ENCODE measurements at regions not wholly inside any gene's neighbourhood (a gene's known extent, or its start where the extent isn't known, plus 50 kb on each side); places are given as distances from the start of the nearest gene placed in this dataset.

DNA sequence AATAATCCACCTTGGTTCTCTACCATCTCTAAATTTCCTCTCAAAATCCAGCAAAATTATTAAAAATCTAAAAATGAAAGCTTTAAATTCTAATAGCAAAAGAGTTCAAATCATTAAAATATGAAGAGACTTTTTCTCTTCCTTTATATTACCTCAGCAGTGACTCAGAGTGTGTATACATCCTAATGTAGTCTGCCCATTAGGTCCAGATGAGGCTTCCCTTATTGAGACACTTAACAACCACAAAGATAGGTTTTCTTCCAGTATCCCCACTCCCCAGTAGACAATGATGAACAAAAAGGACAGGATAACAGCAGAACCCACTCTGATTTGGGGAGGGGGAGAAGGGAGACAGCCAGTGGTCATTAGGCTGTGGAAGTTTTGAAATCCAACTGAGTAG is 61.5 kb upstream of the DCBLD2 start:
- TF ChIP-seq, protein P1, sequence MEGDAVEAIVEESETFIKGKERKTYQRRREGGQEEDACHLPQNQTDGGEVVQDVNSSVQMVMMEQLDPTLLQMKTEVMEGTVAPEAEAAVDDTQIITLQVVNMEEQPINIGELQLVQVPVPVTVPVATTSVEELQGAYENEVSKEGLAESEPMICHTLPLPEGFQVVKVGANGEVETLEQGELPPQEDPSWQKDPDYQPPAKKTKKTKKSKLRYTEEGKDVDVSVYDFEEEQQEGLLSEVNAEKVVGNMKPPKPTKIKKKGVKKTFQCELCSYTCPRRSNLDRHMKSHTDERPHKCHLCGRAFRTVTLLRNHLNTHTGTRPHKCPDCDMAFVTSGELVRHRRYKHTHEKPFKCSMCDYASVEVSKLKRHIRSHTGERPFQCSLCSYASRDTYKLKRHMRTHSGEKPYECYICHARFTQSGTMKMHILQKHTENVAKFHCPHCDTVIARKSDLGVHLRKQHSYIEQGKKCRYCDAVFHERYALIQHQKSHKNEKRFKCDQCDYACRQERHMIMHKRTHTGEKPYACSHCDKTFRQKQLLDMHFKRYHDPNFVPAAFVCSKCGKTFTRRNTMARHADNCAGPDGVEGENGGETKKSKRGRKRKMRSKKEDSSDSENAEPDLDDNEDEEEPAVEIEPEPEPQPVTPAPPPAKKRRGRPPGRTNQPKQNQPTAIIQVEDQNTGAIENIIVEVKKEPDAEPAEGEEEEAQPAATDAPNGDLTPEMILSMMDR (IDR thresholded peaks at IDR 0.05): no peak
- TF ChIP-seq POLR2A (IDR thresholded peaks at IDR 0.05): no peak

Data from esophagus squamous epithelium (tissue), 4 donors.